LoVo (cell line): ENCODE measurements at regions not wholly inside any gene's neighbourhood (a gene's known extent, or its start where the extent isn't known, plus 50 kb on each side); places are given as distances from the start of the nearest gene placed in this dataset.
"Not testable (repeated sequence)": the region's sequence is repeated elsewhere in the genome, so short reads cannot be mapped to it uniquely, and the experiment has no call there.

ENCODE experiments used
- DNase-seq: peaks from one replicate; pipeline ENCODE4 v3.0.0-alpha.2; 2016; ENCODE audit warnings: low spot score

- no peak for DNase-seq
These were observed 95.9 kb upstream of the SMARCA2 start for GRCh38 chr9:1919229-1919628.

DNA sequence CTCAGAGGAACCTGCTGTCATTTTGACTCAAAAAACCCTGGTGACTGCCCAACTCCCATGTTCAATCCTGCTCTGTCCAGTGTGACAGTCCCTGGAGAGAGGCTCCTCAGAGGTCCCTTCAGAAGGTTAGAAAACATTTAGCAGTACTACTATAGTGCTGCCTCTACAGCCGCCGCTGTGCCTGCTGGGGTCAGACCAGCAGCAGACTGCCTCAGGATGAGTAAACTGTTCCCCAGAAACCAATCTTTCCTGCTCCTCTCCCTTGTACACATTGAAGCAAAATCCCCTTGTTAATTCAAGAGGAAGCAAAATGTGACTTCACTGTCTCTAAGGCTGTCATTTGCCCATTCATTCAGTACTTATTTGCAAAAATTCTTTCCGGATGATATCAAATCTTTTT, 94.8 kb upstream of the SMARCA2 start:
- DNase-seq: no peak

- no peak for DNase-seq
These were observed 93.1 kb upstream of the SMARCA2 start for GRCh38 chr9:1922026-1922425.

DNA sequence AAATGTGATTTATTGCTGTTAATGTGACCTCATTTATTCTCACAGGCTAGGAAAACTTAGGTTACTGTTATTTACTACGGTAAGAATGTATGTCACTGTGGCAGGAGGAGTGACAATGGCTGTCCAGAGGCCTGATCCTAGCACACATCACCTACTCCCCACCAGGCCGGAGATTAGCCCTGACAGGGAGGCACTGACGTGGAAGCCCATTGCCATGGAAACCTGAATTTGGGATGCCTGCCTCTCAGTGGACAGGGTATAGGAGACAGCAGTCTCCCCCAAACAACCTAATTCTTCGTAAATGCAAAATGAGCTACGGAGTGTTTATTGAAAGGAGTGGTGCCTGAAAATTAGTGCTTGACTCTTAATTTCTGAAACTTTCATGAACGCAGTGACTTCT, 87.6 kb upstream of the SMARCA2 start:
- no peak for DNase-seq

GRCh38 chr9:1929134-1929533, 86.0 kb upstream of the SMARCA2 start:
- no peak for DNase-seq

DNA sequence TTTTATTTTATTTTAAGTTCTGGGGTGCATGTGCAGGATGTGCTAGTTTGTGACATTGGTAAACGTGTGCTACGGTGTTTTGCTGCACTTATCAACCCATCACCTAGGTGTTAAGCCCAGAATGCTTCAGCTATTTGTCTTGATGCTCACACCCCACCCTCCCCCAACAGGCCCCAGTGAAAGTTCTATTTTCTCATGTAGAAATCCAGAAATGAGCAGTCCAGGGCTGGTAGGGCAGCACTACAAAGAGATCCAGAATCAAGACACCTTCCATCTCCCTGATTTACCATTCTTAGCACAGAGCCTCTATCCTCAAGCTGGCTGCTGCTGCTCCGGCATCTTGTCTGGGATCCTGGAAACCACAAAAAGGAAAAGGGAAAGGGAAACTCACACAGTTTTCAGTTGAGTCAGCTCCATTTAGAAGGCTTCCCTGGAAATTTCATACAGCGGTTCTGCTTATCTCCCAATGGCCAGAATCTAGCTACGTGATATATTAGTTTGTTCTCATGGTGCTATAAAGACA, 85.4 kb upstream of the SMARCA2 start:
- no peak for DNase-seq

DNA sequence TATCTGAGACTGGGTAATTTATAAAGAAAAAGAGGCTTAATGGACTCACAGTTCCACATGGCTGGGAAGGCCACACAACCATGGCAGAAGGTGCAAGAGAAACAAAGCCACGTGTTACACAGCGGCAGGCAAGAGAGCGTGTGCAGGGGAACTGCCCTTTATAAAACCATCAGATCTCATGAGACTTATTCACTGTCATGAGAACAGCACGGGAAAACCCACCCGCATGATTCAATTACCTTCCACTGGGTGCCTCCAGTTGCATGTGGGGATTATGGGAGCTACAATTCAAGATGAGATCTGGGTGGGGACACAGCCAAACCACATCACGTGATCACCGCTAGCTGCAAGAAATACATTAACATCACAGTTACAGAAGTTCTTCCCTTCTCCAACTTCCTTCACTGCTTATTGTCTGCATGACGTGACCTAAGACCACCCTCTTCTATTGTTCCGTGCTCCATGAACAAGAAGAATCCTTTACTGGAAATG, 84.9 kb upstream of the SMARCA2 start:
- not testable (repeated sequence) for DNase-seq

GRCh38 chr9:1938135-1938534, 77.0 kb upstream of the SMARCA2 start:
- DNase-seq: no peak

DNA sequence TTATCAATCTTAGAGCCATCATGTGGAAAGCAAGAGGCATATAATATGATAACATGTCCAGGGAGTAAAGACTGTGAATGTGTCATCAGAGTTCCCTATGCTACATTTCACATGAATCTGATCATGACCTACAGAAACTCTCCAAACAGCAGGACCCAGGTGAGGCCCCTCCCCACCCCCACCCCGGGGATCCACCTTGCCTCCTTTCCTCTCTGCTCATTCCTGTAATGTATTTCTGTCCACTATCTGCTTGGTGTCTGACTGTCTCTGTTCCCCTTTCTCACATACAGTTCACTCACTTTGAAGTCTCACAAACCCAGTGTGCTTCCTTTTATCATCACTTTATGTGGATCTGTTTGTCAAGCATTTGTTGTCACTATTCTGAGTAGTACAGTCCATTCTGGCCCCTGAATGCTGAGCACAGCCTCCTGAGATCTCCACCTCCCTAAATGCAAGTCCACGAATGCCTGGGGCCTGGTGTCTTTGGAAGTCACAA, 76.4 kb upstream of the SMARCA2 start:
- DNase-seq: no peak

DNA sequence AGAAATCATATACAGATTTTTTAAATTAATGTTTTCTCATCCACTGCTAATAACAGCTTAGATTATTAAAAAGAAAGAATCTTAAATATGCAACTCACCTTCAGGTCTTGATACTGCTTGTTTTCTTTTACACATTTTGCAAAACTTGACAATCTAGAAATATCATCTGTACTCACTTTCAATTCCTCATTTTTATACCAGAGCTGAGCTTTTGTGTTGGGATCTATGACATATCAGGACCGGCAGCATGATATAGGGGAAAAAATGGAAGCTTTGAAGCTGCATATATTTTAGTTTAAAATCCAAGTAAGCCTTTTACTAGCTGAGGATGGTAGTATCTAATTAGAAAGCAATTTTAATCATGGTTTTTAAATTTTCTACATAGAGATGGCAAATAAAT, 75.7 kb upstream of the SMARCA2 start:
- no peak for DNase-seq

DNA sequence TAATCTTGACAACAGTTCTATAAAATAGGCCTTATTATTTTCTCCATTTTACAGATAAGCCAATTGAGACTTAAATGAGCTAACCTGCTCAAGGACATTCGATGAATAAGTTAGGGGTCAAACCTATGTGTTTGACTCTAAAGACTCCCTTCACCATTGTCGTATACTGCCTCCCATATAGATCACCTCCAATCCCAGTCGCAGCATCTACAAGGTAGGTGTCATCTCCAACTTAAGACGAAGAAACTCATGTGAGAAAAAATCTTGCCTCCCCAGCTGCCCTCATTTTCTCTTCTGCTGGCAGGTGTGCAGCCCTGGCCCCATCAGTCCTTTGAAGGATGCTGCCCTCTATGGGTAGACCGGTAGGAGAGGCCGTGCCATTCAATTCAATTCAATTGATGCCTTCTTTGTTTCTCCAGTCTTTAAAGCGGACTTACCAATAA, 75.2 kb upstream of the SMARCA2 start:
- no peak for DNase-seq

- DNase-seq: no peak
These were observed 73.2 kb upstream of the SMARCA2 start for GRCh38 chr9:1941989-1942388.

- DNase-seq: no peak
These were observed 68.4 kb upstream of the SMARCA2 start for GRCh38 chr9:1946526-1947283.

- no peak for DNase-seq
These were observed 67.7 kb upstream of the SMARCA2 start for GRCh38 chr9:1947438-1947837.

DNA sequence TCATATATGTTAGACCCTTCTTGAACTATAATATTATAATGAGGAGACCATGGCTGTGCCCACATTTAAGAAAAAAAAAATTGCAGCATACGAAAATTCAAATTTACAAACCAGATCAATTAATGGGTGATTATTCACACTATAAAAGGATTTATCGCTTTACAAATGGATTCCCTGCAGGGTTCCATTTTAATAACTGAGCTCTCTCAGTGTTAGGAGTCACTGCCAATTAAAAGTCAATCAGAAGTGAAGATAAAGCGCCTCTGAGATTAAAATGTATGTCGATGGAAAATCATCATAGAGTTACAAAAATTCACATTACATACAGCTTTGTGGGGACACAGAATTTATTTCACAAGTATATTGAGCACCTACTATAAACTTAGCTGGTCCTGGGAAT, 66.6 kb upstream of the SMARCA2 start:
- DNase-seq: no peak

DNA sequence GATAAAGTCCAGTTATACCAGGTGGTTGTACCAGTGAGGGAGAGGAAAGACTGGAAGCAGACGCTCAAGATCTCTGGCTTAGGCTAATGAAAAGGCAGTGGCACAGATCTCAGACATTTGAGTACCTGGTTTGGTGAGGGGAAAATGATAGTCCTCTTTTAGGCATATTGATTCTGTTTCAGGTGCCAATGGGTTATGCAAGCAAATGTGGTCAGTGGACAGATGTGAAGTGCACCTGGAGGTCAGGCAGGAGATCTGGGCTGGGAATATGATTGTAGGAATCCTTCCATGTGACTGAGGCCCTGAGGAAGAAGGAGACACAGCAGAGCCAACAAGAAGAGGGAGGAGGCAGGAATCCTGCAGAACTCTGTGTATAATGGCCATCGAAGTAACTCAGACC, 63.7 kb upstream of the SMARCA2 start:
- no peak for DNase-seq

GRCh38 chr9:1952001-1952400, 63.1 kb upstream of the SMARCA2 start:
- DNase-seq: no peak

GRCh38 chr9:1954238-1954637, 60.9 kb upstream of the SMARCA2 start:
- no peak for DNase-seq

DNA sequence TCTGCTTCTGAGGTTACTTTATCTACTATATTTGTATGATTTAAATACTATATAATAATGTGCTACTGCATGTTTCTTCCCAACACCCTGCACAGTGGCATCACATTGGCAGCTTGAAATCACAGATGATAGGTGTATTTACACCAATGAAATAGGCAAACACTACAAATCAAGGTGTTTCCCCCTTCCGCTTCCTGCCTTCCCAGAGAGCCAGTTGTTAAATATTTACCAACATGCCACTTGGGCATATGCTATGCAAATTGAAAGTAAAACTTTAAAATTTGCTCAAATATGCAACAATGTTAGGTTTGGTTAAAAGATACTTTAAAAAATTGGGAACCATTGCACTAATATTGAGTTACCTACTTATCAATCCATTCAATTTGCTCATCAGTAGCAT, 58.2 kb upstream of the SMARCA2 start:
- no peak for DNase-seq

DNA sequence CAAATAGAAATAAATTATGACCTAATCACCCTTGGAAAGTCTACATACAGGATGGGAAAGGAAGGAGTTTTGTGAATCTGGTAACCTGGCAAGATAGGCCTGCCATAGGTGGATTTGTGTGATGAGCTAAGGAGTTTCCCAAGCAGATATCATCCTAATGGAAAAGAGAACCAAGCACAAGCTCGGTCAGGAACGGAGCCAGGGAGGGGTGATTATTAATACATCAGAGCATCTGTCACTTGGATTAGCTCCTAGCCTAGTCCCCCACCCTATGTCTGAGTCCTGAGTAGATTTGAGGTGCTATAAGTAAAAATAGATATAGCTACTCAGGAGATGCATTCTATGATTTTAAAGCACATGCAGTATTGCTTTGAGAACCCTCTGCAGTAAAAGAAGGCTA, 57.3 kb upstream of the SMARCA2 start:
- DNase-seq: no peak

DNA sequence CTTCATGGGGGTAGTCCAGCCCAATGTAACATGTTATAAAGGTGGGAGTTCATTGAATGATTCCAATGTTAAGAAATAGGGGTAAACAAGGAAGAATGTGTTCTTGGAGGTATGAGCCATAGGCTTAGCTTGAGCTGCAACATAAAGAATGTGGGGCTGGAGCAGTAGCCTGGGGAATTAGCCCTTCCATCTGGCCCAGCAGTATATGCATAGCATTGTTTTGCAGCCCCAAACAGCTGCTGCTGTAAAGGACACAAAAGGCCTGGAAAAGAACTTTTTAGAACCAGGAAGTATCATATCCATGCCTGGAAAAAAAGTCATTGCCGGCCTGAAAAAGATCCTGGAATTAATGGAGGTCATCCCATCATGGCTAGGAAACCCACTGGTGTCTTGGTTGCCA, 55.8 kb upstream of the SMARCA2 start:
- no peak for DNase-seq

- DNase-seq: no peak
These were observed 54.7 kb upstream of the SMARCA2 start for GRCh38 chr9:1960342-1961042.

DNA sequence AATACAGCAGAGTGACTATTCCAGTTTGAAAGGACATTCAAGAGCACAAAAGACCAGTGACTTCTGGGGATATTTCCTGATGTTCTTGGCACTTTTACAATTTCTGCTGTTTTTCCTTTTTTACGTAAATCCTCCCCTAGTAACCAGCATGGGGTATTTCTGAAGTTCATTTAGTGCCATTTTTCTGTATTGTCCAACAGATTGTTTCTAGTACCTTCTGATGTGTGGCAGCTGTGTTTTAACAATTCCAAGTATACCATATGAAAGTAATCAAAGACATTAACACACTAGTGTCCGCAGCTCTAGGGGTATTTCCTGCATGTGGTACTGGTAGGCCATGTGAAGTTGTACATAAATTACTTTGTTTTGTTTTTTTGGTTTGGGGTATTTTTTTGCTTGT, 53.0 kb upstream of the SMARCA2 start:
- DNase-seq: no peak
